Hepatocyte (in vitro differentiated cells): ENCODE measurements at regions not wholly inside any gene's neighbourhood (a gene's known extent, or its start where the extent isn't known, plus 50 kb on each side); places are given as distances from the start of the nearest gene placed in this dataset.
A peak's percentile ranks its signal among the peaks of the same experiment; 100 is the strongest.

Experiments
- DNase-seq: peaks from one replicate; pipeline ENCODE4 v3.0.0-alpha.2; 2016; ENCODE audit warnings: low spot score
- H2AFZ ChIP-seq: fragments of 200-600 bp; sonication (generic); 2 replicates; pipeline ENCODE4 v1.6.0; 2016; ENCODE audit warnings: antibody characterized with exemption, mild to moderate bottlenecking
- H3K27ac ChIP-seq: fragments of 200-600 bp; sonication (generic); 2 replicates; pipeline ENCODE4 v1.5.1; 2016; ENCODE audit warnings: mild to moderate bottlenecking
- H3K27me3 ChIP-seq: fragments of 200-600 bp; sonication (generic); 2 replicates; pipeline ENCODE4 v1.6.1; 2016
- H3K36me3 ChIP-seq: fragments of 200-600 bp; sonication (generic); replicated peaks from 2 replicates; pipeline ENCODE4 v1.5.1; 2016; ENCODE audit warnings: low read depth; ENCODE audit not compliant: insufficient read depth
- H3K4me1 ChIP-seq: fragments of 200-600 bp; sonication (generic); 2 replicates; pipeline ENCODE4 v1.5.1; 2016; ENCODE audit warnings: mild to moderate bottlenecking, moderate library complexity; ENCODE audit not compliant: insufficient read depth
- H3K4me2 ChIP-seq: fragments of 200-600 bp; sonication (generic); 2 replicates; pipeline ENCODE4 v1.6.0; 2016
- H3K4me3 ChIP-seq: fragments of 200-600 bp; sonication (generic); 2 replicates; pipeline ENCODE4 v1.5.1; 2016; ENCODE audit warnings: mild to moderate bottlenecking
- H3K79me2 ChIP-seq: fragments of 200-600 bp; sonication (generic); 2 replicates; pipeline ENCODE4 v1.6.0; 2017; ENCODE audit warnings: mild to moderate bottlenecking
- H3K9me2 ChIP-seq: fragments of 200-600 bp; sonication (generic); replicated peaks from 2 replicates; pipeline ENCODE4 v1.6.0; 2017; ENCODE audit warnings: mild to moderate bottlenecking; ENCODE audit not compliant: insufficient read depth
- H3K9me3 ChIP-seq: fragments of 200-600 bp; sonication (generic); 2 replicates; pipeline ENCODE4 v1.5.1; 2016; ENCODE audit warnings: low read depth, mild to moderate bottlenecking
- H4K20me1 ChIP-seq: fragments of 200-600 bp; sonication (generic); 2 replicates; pipeline ENCODE4 v1.6.0; 2016; ENCODE audit warnings: mild to moderate bottlenecking; ENCODE audit not compliant: insufficient read depth, poor library complexity, severe bottlenecking
- CTCF ChIP-seq: fragments of 200-600 bp; sonication (generic); IDR thresholded peaks from 2 replicates; pipeline ENCODE4 v1.5.1; 2016; ENCODE audit warnings: antibody characterized with exemption, mild to moderate bottlenecking; ENCODE audit not compliant: poor library complexity
- EZH2 ChIP-seq: fragments of 200-600 bp; sonication (generic); IDR thresholded peaks from 2 replicates; pipeline ENCODE4 v1.6.1; 2016; ENCODE audit warnings: antibody characterized with exemption, mild to moderate bottlenecking, borderline replicate concordance
- EZH2phosphoT487 ChIP-seq: fragments of 200-600 bp; sonication (generic); IDR thresholded peaks from one replicate; pipeline ENCODE4 v1.6.1; 2018; ENCODE audit warnings: antibody characterized with exemption, mild to moderate bottlenecking, low read depth, moderate library complexity; ENCODE audit not compliant: unreplicated experiment, severe bottlenecking
- WGBS: methylation state at CpG from one replicate; pipeline ENCODE4 v1.1.6; 2016; ENCODE audit warnings: low lambda C conversion rate; ENCODE audit errors: missing lambda C conversion rate; 5-methylcytosine and 5-hydroxymethylcytosine counted together

GRCh38 chr11:104695065-104695463 is 203.2 kb downstream of the CASP12 start:
- Histone ChIP-seq H3K27ac (no peak overlapping the region), H3K4me3 (no peak overlapping the region), H4K20me1 (no peaks in the 10 kb centered on the region), H2AFZ (no peak overlapping the region), H3K79me2 (no peaks in the 10 kb centered on the region), H3K36me3 (no peaks in the 10 kb centered on the region), H3K4me2 (no peak overlapping the region), H3K9me2 (no peaks in the 10 kb centered on the region), H3K4me1 (no peaks in the 10 kb centered on the region), H3K27me3 (no peaks in the 10 kb centered on the region), H3K9me3 (no peaks in the 10 kb centered on the region)
- DNase-seq: no peak
- TF ChIP-seq EZH2phosphoT487 (no peak), CTCF (no peak), EZH2 (no peak)

GRCh38 chr11:104694259-104695064 is 203.8 kb downstream of the CASP12 start:
- peak overlapping the region; percentile 34 for H3K27ac ChIP-seq
- no peaks in the 10 kb centered on the region for H3K27me3 ChIP-seq
- TF ChIP-seq CTCF (no peak), EZH2phosphoT487 (no peak), EZH2 (no peak)
- H3K36me3 ChIP-seq: no peaks in the 10 kb centered on the region
- no peaks in the 10 kb centered on the region for H3K4me1 ChIP-seq
- H3K9me2 ChIP-seq: no peaks in the 10 kb centered on the region
- 83% methylated on average over 7 of the region's 7 CpGs for WGBS
- H3K79me2 ChIP-seq: no peaks in the 10 kb centered on the region
- no peaks in the 10 kb centered on the region for H4K20me1 ChIP-seq
- no peak overlapping the region for H3K4me3 ChIP-seq
- no peaks in the 10 kb centered on the region for H3K9me3 ChIP-seq
- no peak overlapping the region for H2AFZ ChIP-seq
- peak; percentile 26 for DNase-seq
- no peak overlapping the region for H3K4me2 ChIP-seq

- H3K36me3 ChIP-seq: no peaks in the 10 kb centered on the region
- H3K4me3 ChIP-seq: no peak overlapping the region
- no peaks in the 10 kb centered on the region for H3K27me3 ChIP-seq
- no peak overlapping the region for H3K27ac ChIP-seq
- TF ChIP-seq CTCF (no peak), EZH2 (no peak), EZH2phosphoT487 (no peak)
- H4K20me1 ChIP-seq: no peaks in the 10 kb centered on the region
- H3K9me2 ChIP-seq: no peaks in the 10 kb centered on the region
- WGBS: 63% methylated on average over 1 of the region's 1 CpG
- H3K4me2 ChIP-seq: no peak overlapping the region
- H2AFZ ChIP-seq: no peak overlapping the region
- no peaks in the 10 kb centered on the region for H3K9me3 ChIP-seq
- H3K79me2 ChIP-seq: no peaks in the 10 kb centered on the region
- DNase-seq: no peak
- no peaks in the 10 kb centered on the region for H3K4me1 ChIP-seq
These were observed 205.5 kb downstream of the CASP12 start for GRCh38 chr11:104692751-104693150.

GRCh38 chr11:104691129-104691528 is 207.1 kb downstream of the CASP12 start:
- 86% methylated on average over 2 of the region's 2 CpGs for WGBS
- no peaks in the 10 kb centered on the region for H3K4me1 ChIP-seq
- H3K79me2 ChIP-seq: no peaks in the 10 kb centered on the region
- no peak overlapping the region for H3K4me2 ChIP-seq
- no peak for TF ChIP-seq EZH2
- no peak for TF ChIP-seq CTCF
- no peaks in the 10 kb centered on the region for H3K9me2 ChIP-seq
- H3K36me3 ChIP-seq: no peaks in the 10 kb centered on the region
- no peak overlapping the region for H2AFZ ChIP-seq
- no peak for DNase-seq
- no peaks in the 10 kb centered on the region for H4K20me1 ChIP-seq
- no peaks in the 10 kb centered on the region for H3K27me3 ChIP-seq
- no peak overlapping the region for H3K4me3 ChIP-seq
- H3K27ac ChIP-seq: no peak overlapping the region
- H3K9me3 ChIP-seq: no peaks in the 10 kb centered on the region
